SHP77 (cell line): ENCODE measurements at regions not wholly inside any gene's neighbourhood (a gene's known extent, or its start where the extent isn't known, plus 50 kb on each side); places are given as distances from the start of the nearest gene placed in this dataset.
"Not testable (repeated sequence)": the region's sequence is repeated elsewhere in the genome, so short reads cannot be mapped to it uniquely, and the experiment has no call there.

ENCODE experiments used
- DNase-seq, 2 experiments: peaks; one replicate each; lab custom pipeline; 2025; lab: John Stamatoyannopoulos, UW

- DNase-seq: no peak
Observed at GRCh38 chr1:81738875-81739274, 61.9 kb upstream of the ADGRL2 start.

GRCh38 chr1:81733480-81733879 lies 67.3 kb upstream of the ADGRL2 start:
- DNase-seq: no peak

GRCh38 chr1:81731989-81732388 lies 68.7 kb upstream of the ADGRL2 start:
- DNase-seq: no peak

GRCh38 chr1:81730881-81731280 lies 69.9 kb upstream of the ADGRL2 start:
- DNase-seq: no peak

GRCh38 chr1:81730299-81730698 lies 70.4 kb upstream of the ADGRL2 start:
- DNase-seq: not testable (repeated sequence)

GRCh38 chr1:81729818-81730217 lies 70.9 kb upstream of the ADGRL2 start:
- DNase-seq: no peak

- no peak for DNase-seq
Observed at GRCh38 chr1:81729239-81729638, 71.5 kb upstream of the ADGRL2 start.

- DNase-seq: no peak
Observed at GRCh38 chr1:81725823-81726222, 74.9 kb upstream of the ADGRL2 start.

- not testable (repeated sequence) for DNase-seq
Observed at GRCh38 chr1:81722631-81723328, 78.0 kb upstream of the ADGRL2 start.

GRCh38 chr1:81720256-81720655 lies 80.5 kb upstream of the ADGRL2 start:
- not testable (repeated sequence) for DNase-seq

- DNase-seq: no peak
Observed at GRCh38 chr1:81717230-81717629, 83.5 kb upstream of the ADGRL2 start.

GRCh38 chr1:81715391-81715790 lies 85.3 kb upstream of the ADGRL2 start:
- DNase-seq: no peak

- DNase-seq: no peak
Observed at GRCh38 chr1:81714636-81715035, 86.1 kb upstream of the ADGRL2 start.

GRCh38 chr1:81712425-81712824 lies 88.3 kb upstream of the ADGRL2 start:
- DNase-seq: no peak

GRCh38 chr1:81710857-81711256 lies 89.9 kb upstream of the ADGRL2 start:
- DNase-seq: no peak

- no peak for DNase-seq
Observed at GRCh38 chr1:81708250-81708649, 92.5 kb upstream of the ADGRL2 start.

- DNase-seq: no peak
Observed at GRCh38 chr1:81706650-81707435, 93.9 kb upstream of the ADGRL2 start.

GRCh38 chr1:81703756-81704463 lies 96.8 kb upstream of the ADGRL2 start:
- DNase-seq: no peak

- DNase-seq: no peak
Observed at GRCh38 chr1:81703391-81703755, 97.4 kb upstream of the ADGRL2 start.

- no peak for DNase-seq
Observed at GRCh38 chr1:81702903-81703302, 97.8 kb upstream of the ADGRL2 start.

- no peak for DNase-seq
Observed at GRCh38 chr1:81702079-81702715, 98.5 kb upstream of the ADGRL2 start.

- no peak for DNase-seq
Observed at GRCh38 chr1:81700728-81701470, 99.8 kb upstream of the ADGRL2 start.
